GM19397 (cell line): ENCODE measurements at regions not wholly inside any gene's neighbourhood (a gene's known extent, or its start where the extent isn't known, plus 50 kb on each side); places are given as distances from the start of the nearest gene placed in this dataset.
A peak's percentile ranks its signal among the peaks of the same experiment; 100 is the strongest.

Experiments
- ATAC-seq: cut with Tn5 transposase; IDR thresholded peaks from one replicate; pipeline ENCODE4 v1.9.1; 2021; ENCODE audit warnings: mild to moderate bottlenecking, moderate library complexity; ENCODE audit not compliant: unreplicated experiment

GRCh38 chr15:93495799-93496637 lies 407.0 kb upstream of the RGMA start:
- no peak for ATAC-seq

- ATAC-seq, result no peak
Observed at GRCh38 chr15:93493172-93493571, 404.2 kb upstream of the RGMA start.

GRCh38 chr15:93491291-93491690 lies 402.3 kb upstream of the RGMA start:
- ATAC-seq, result no peak

- no peak for ATAC-seq
Observed at GRCh38 chr15:93488296-93488713, 399.3 kb upstream of the RGMA start.

GRCh38 chr15:93486407-93487117 lies 397.6 kb upstream of the RGMA start:
- no peak for ATAC-seq

- ATAC-seq, result no peak
Observed at GRCh38 chr15:93485438-93486327, 396.7 kb upstream of the RGMA start.

GRCh38 chr15:93483923-93484322 lies 394.9 kb upstream of the RGMA start:
- ATAC-seq, result no peak

GRCh38 chr15:93482731-93483130 lies 393.7 kb upstream of the RGMA start:
- no peak for ATAC-seq

- ATAC-seq, result no peak
Observed at GRCh38 chr15:93479715-93480114, 390.7 kb upstream of the RGMA start.

GRCh38 chr15:93478947-93479346 lies 389.9 kb upstream of the RGMA start:
- no peak for ATAC-seq

GRCh38 chr15:93477721-93478120 lies 388.7 kb upstream of the RGMA start:
- ATAC-seq, result no peak

- ATAC-seq, result no peak
Observed at GRCh38 chr15:93477188-93477587, 388.2 kb upstream of the RGMA start.

GRCh38 chr15:93476491-93477177 lies 387.6 kb upstream of the RGMA start:
- ATAC-seq, result no peak

- ATAC-seq, result no peak
Observed at GRCh38 chr15:93474728-93475127, 385.7 kb upstream of the RGMA start.

- no peak for ATAC-seq
Observed at GRCh38 chr15:93469994-93470393, 381.0 kb upstream of the RGMA start.

GRCh38 chr15:93467337-93467736 lies 378.3 kb upstream of the RGMA start:
- no peak for ATAC-seq

- ATAC-seq, result no peak
Observed at GRCh38 chr15:93466380-93466779, 377.4 kb upstream of the RGMA start.

GRCh38 chr15:93462690-93463089 lies 373.7 kb upstream of the RGMA start:
- no peak for ATAC-seq

- peak; percentile 86 for ATAC-seq
Observed at GRCh38 chr15:93460717-93461116, 371.7 kb upstream of the RGMA start.

- no peak for ATAC-seq
Observed at GRCh38 chr15:93459396-93459795, 370.4 kb upstream of the RGMA start.

- no peak for ATAC-seq
Observed at GRCh38 chr15:93458597-93458996, 369.6 kb upstream of the RGMA start.
